ENCODE measurements at regions not wholly inside any gene's neighbourhood (a gene's known extent, or its start where the extent isn't known, plus 50 kb on each side); places are given as distances from the start of the nearest gene placed in this dataset.

DNA sequence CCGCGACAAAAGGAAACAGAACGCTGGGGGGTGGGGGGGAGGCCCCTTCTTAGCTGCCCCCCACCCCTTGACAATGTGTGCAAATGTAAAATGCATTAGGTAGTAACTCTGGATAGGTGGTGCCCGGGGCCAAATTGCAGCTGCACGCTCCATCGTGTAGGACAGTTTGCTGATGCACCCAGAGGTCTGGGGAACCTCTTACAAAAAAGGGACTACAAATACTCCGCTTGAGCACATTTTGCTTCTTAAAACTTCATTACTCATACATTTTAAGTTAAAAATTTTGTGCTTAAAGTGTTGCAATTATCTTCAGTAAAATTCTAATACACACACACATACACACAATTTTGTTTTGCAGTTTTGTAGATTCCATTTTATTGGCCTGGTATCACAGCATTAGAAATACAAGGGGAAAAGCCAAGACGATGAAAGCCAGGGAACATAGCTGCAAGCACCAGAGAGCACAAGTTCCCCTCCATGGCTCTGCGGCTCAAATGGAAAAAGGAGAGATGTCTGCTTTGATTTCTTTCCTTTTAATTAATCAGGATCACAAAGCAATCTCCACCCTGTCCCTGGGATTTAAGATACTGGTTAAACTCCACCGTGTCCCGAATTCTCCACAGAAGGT lies 582.1 kb downstream of the ZEB2 start:
- no peak for DNase-seq (ENCODE audit: low spot score)
- peak overlapping the region; percentile 53 to 86 for H3K27ac ChIP-seq
- peak overlapping the region; percentile 90 for H3K4me3 ChIP-seq
- TF ChIP-seq, protein P1, sequence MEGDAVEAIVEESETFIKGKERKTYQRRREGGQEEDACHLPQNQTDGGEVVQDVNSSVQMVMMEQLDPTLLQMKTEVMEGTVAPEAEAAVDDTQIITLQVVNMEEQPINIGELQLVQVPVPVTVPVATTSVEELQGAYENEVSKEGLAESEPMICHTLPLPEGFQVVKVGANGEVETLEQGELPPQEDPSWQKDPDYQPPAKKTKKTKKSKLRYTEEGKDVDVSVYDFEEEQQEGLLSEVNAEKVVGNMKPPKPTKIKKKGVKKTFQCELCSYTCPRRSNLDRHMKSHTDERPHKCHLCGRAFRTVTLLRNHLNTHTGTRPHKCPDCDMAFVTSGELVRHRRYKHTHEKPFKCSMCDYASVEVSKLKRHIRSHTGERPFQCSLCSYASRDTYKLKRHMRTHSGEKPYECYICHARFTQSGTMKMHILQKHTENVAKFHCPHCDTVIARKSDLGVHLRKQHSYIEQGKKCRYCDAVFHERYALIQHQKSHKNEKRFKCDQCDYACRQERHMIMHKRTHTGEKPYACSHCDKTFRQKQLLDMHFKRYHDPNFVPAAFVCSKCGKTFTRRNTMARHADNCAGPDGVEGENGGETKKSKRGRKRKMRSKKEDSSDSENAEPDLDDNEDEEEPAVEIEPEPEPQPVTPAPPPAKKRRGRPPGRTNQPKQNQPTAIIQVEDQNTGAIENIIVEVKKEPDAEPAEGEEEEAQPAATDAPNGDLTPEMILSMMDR (IDR thresholded peaks at IDR 0.05): no peak

DNA sequence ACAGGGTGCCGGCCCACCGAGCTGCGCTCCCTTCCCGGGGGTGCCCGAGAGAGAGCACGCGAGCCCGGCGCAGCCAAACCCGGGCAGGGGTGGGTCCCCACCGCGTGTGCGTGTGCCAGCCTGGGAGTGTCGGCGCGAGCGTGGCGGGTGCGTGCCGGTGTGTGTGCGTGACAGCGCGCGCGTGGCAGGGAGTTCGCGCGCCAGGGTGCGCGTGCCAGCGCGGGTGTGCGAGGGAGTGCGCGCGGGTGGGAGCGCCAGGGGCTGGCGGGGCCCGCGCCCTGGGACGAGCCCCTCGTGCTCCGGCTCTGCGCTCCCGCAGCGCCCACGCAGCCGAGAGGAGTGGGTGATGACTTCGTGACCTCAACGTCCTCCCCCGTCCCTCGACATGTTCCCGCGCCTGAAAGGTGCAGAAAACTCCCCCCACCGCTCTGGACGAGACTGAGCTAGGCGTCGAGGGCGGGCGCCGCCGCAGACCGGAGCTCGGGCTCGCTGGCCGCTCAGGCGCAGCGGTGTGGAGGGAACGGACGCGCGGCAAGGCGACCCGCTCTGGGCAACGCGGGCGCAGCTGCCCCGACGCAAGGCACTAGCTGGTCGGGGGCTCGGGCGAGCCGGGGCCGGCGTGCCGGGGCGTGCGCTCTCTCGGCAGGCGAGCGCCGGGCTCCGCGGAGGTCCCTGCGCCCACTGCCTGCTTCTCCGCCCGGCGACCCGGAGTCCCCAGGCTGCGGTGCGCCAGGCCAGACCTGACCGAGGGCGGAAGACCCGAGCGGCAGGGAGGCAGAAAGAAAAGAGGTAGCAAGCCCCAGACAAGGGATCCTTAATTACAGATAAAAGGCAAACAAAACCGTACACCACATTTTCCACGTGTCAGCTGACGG lies 582.8 kb downstream of the ZEB2 start:
- Histone ChIP-seq H3K4me3 (peak overlapping the region; percentile 90), H3K27ac (peak overlapping the region; percentile 53 to 86)
- TF ChIP-seq, protein P1 (IDR thresholded peaks at IDR 0.05): no peak
- no peak for DNase-seq (ENCODE audit: low spot score)

DNA sequence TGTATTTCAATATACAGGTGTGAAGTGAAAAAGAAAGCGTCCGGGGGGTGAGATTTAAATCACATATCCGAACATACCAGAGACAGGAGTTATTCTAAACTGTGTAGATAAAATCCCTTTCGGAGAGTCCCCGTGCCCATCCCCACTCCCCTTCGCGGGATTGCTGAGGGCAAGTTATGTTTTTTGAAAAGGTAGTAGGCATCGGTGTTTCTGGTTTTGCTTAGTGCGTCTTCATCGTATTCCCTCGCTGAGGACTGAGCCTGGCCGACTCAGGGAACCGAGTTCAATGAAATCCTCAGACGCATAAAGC lies 583.4 kb downstream of the ZEB2 start:
- DNase-seq (ENCODE audit: low spot score): no peak
- TF ChIP-seq, protein P1 (IDR thresholded peaks at IDR 0.05): no peak
- Histone ChIP-seq H3K4me3 (peak overlapping the region; percentile 90), H3K27ac (peak overlapping the region; percentile 53 to 86)

DNA sequence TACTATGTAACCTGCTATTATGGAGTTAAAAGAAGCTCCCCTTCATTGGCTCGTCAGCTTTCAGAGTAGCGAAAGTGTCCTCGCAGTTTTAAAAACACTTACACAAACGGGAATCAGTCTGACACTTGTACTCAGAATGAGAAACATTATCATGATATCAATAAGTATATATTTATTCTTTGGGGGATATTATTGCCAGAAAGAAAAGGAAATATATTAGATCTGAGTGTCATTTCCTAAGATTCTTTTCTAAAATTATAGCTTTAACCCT lies 584.5 kb downstream of the ZEB2 start:
- TF ChIP-seq, protein P1 (IDR thresholded peaks at IDR 0.05): no peak
- Histone ChIP-seq H3K4me3 (peak overlapping the region; percentile 90), H3K27ac (peak overlapping the region in 1 of 2 donors; percentile 86)
- no peak for DNase-seq (ENCODE audit: low spot score)

DNA sequence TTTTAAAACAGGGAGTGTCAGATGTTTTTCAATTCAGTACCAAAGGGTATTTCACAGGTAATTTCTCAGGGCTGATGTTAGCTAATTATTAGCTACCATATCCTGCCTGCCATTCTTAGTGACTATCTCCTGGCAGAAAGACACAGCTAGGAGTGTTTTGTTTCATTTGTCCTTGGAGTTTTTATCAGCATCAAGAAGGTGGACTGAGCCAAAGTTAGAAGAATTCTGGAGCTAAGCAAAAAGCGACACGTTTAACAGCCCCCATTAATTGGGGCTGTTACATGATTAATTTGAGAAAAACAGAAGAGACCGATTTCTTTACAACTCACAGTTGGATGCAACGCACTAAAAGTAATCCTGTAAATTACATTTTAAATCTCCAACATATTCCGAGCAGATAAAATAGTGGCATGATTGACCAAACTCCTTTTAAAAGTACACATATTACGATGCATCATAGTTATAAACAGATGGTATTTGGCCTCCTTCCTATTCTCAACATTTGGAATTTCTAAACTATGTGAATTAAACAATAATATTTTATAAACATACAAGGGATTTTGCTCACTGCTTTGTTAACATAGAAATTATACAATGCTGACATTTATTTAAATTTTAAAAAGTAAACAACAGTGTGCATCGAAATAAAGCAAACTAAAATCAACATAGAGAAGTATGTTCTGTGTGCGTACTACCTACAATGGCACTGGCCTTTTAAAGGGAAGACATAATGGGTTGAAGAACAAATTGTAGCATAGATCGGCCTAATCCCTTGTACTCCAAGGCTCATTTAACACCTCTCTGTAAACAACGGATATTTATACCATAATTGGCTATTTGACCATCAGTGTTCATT lies 585.1 kb downstream of the ZEB2 start:
- TF ChIP-seq, protein P1 (IDR thresholded peaks at IDR 0.05): no peak
- no peak for DNase-seq (ENCODE audit: low spot score)

DNA sequence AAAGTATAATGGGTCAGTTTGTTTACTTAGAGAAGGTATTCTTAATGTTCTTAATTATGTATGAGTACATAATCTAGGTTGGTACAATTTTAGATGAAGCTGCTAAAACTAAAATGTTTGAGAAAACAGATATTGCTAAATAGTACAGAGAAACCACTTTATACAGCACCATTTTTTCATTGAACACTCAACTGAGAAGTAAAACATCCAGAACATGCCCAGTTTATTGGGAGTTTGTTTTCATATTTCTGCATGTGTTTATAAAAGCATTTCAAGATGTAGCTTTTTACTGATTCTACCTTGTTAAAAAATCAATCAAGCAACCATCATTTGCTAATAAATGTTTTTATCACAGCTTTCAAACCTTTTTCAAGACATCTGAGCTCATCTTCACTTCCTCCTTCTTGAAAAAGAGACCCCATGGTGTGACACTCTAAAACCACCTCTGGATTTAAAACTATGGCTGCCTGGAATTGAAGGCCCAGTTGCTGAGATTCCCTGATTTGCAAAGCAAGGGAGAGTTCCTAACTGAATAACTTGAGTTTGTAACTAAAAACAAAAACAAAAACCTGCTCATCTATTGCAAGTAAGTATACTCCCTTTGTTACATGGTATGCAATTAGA lies 585.9 kb downstream of the ZEB2 start:
- Histone ChIP-seq H3K27ac (peak overlapping the region in 1 of 2 donors; percentile 45), H3K4me3 (no peak overlapping the region)
- DNase-seq (ENCODE audit: low spot score): no peak
- TF ChIP-seq, protein P1 (IDR thresholded peaks at IDR 0.05): no peak

More for the DNA sequence above, 585.1 kb downstream of the ZEB2 start:
- Histone ChIP-seq H3K4me3 (peak overlapping the region; percentile 25), H3K27ac (peak overlapping the region in 1 of 2 donors; percentile 86)

All from coronary artery (tissue), 2 donors.